ENCODE measurements at regions not wholly inside any gene's neighbourhood (a gene's known extent, or its start where the extent isn't known, plus 50 kb on each side); places are given as distances from the start of the nearest gene placed in this dataset.

- no peak overlapping the region for H3K27ac ChIP-seq
- no peak for DNase-seq
- H3K9me3 ChIP-seq, result no peaks in the 10 kb centered on the region
These were observed 130.7 kb upstream of the ZMIZ1 start for GRCh38 chr10:78937800-78938694.

DNA sequence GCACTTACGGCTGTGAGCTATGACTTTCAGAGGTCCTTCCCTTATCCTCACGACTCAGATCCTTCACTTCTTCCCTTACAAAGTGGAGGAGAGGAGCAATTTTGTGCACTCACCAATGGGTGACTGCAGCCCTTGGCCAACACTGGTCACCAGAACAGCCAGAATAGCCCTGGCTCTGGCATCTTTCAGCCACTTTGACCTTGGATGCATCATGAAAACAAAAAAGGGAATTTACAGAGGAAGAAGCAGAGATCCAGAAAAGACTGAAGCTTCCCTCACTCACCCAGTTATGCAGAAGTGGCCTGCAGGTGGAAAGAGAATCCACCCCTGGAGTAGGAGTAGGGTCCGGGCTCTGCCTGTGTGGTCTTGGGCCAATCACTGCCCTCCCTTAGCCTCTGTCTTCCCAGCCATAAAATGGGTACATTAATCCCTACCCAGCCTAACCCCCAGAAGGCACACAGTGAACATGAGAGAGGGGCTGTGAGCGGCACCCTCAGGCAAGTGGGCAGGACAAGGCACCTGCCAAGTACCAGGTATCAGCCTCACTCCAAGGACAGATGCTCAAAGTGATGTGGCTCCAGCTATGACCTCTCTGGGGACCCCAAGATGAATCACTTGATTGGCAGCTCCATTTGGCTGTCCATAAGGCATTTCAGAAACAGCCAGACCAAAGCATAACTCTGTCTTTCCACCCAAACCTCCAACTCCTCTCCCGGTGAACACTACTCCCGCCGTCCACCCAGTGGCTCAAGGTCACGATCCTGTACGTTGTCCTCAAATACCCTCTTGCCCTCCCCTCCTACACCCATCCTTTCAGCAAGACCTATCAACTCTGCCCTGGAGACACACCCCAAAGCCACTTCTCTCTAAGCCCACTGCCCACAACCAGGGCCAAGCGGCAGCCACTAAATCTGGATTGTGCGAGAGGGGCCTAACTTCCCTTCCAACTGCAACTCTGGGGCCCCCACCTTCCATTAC is 129.8 kb upstream of the ZMIZ1 start:
- no peaks in the 10 kb centered on the region for H3K36me3 ChIP-seq
- TF ChIP-seq, protein P1, sequence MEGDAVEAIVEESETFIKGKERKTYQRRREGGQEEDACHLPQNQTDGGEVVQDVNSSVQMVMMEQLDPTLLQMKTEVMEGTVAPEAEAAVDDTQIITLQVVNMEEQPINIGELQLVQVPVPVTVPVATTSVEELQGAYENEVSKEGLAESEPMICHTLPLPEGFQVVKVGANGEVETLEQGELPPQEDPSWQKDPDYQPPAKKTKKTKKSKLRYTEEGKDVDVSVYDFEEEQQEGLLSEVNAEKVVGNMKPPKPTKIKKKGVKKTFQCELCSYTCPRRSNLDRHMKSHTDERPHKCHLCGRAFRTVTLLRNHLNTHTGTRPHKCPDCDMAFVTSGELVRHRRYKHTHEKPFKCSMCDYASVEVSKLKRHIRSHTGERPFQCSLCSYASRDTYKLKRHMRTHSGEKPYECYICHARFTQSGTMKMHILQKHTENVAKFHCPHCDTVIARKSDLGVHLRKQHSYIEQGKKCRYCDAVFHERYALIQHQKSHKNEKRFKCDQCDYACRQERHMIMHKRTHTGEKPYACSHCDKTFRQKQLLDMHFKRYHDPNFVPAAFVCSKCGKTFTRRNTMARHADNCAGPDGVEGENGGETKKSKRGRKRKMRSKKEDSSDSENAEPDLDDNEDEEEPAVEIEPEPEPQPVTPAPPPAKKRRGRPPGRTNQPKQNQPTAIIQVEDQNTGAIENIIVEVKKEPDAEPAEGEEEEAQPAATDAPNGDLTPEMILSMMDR (IDR thresholded peaks at IDR 0.05 in 4 of 5, conservative IDR thresholded peaks at IDR 0.05 in 1 of 5), result no peak
- TF ChIP-seq POLR2A (IDR thresholded peaks at IDR 0.05), result no peak
- in situ Hi-C loops (cut with MboI; ENCODE audit: low sequenced_read_pairs in 4 of 4) (no loop called here), intact Hi-C loops (cut with DNase I; ENCODE audit: low total_unique reads) (no loop called here)
- H3K4me1 ChIP-seq, result peaks cover 12 to 14% of the 10 kb centered on the region in 2 donors
- ATAC-seq (no peak), DNase-seq (no peak)
- H3K9me3 ChIP-seq, result no peaks in the 10 kb centered on the region
- no peak overlapping the region for H3K4me3 ChIP-seq
- no peak overlapping the region for H3K27ac ChIP-seq
- no peaks in the 10 kb centered on the region for H3K27me3 ChIP-seq

More at GRCh38 chr10:78937800-78938694, 130.7 kb upstream of the ZMIZ1 start:
- H3K36me3 ChIP-seq, result no peaks in the 10 kb centered on the region
- intact Hi-C loops (cut with DNase I; ENCODE audit: low total_unique reads), result no loop called here
- no peak for ATAC-seq
- peaks cover 12 to 14% of the 10 kb centered on the region in 2 donors for H3K4me1 ChIP-seq
- H3K4me3 ChIP-seq, result no peak overlapping the region
- no peak for TF ChIP-seq POLR2A (IDR thresholded peaks at IDR 0.05)
- TF ChIP-seq, protein P1 (IDR thresholded peaks at IDR 0.05 in 4 of 5, conservative IDR thresholded peaks at IDR 0.05 in 1 of 5), result peak in 1 of 5 experiments; percentile 33
- in situ Hi-C loops (cut with MboI; ENCODE audit: low sequenced_read_pairs in 4 of 4), result no loop called here
- no peaks in the 10 kb centered on the region for H3K27me3 ChIP-seq

DNA sequence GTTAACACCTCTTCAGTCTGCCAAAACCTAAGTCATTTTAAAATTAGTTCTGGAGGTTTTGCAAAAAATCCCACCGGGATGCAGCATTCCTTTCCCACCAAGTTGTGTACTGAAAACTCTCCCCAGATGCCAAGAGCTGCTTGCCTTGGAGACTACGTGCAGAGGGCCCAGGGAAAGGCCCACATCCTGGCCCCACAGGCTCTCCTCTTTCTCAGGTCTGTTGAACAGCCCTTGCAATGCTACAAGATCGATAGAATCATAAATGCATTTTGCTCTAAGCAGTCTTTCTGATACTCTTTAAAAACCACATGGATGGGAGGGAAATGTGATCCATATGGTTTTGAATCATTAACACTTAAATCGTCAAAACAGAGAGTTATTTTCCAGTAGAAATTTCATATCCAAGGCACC is 126.7 kb upstream of the ZMIZ1 start:
- Histone ChIP-seq H3K9me3 (no peaks in the 10 kb centered on the region), H3K27ac (no peak overlapping the region), H3K36me3 (no peaks in the 10 kb centered on the region), H3K27me3 (no peaks in the 10 kb centered on the region), H3K4me1 (peaks cover 4 to 7% of the 10 kb centered on the region in 2 donors), H3K4me3 (no peak overlapping the region)
- TF ChIP-seq POLR2A (IDR thresholded peaks at IDR 0.05), result no peak
- TF ChIP-seq, protein P1 (IDR thresholded peaks at IDR 0.05 in 4 of 5, conservative IDR thresholded peaks at IDR 0.05 in 1 of 5), result no peak
- in situ Hi-C loops (cut with MboI; ENCODE audit: low sequenced_read_pairs in 4 of 4), result no loop called here
- intact Hi-C loops (cut with DNase I; ENCODE audit: low total_unique reads), result no loop called here
- DNase-seq, result no peak
- ATAC-seq, result no peak

- TF ChIP-seq, protein P1 (IDR thresholded peaks at IDR 0.05 in 4 of 5, conservative IDR thresholded peaks at IDR 0.05 in 1 of 5), result no peak
- TF ChIP-seq POLR2A (IDR thresholded peaks at IDR 0.05), result no peak
- Histone ChIP-seq H3K36me3 (no peaks in the 10 kb centered on the region), H3K4me3 (no peak overlapping the region), H3K4me1 (no peaks in the 10 kb centered on the region), H3K9me3 (no peaks in the 10 kb centered on the region), H3K27me3 (no peaks in the 10 kb centered on the region), H3K27ac (peak overlapping the region in 1 of 4 donors; percentile 29)
- ATAC-seq (peak; percentile 49 to 66), DNase-seq (peak; percentile 34 to 58)
- in situ Hi-C loops (cut with MboI; ENCODE audit: low sequenced_read_pairs in 4 of 4), result no loop called here
- intact Hi-C loops (cut with DNase I; ENCODE audit: low total_unique reads), result no loop called here
These were observed 123.9 kb upstream of the ZMIZ1 start for GRCh38 chr10:78944723-78945312.

All from gastrocnemius medialis (tissue), 4 donors.